IMR-90 (cell line): ENCODE measurements at regions not wholly inside any gene's neighbourhood (a gene's known extent, or its start where the extent isn't known, plus 50 kb on each side); places are given as distances from the start of the nearest gene placed in this dataset.

Experiments
- ATAC-seq: fragments of 200-7000 bp; cut with Tn5 transposase; 2 replicates; pipeline ENCODE4 v1.9.1; 2020; ENCODE audit warnings: low read depth, mild to moderate bottlenecking, moderate library complexity
- BruUV-seq: library from RNA; stranded (reverse); fragments of 400-500 nt; replicated peaks from 2 replicates; lab custom pipeline; 2021; lab: Mats Ljungman, UMichigan
- CTCF ChIA-PET: fragments of 300-600 bp; formaldehyde crosslinking; extraction: SDS; loops from one replicate; lab custom pipeline; 2021; ENCODE audit warnings: antibody characterized with exemption; lab: Yijun Ruan, JAX
- POLR2A ChIA-PET: fragments of 300-600 bp; sonication (Branson Sonifier 250); formaldehyde crosslinking; loops from one replicate; lab custom pipeline; 2022; ENCODE audit warnings: antibody characterized with exemption; ENCODE audit not compliant: unreplicated experiment; lab: Charles Lee
- DNase-seq: peaks from one replicate; pipeline ENCODE4 v3.0.0; 2013
- H2AFZ ChIP-seq: replicated peaks from 2 replicates; pipeline ENCODE3; 2013; ENCODE audit warnings: low read length, mild to moderate bottlenecking; ENCODE audit not compliant: poor library complexity
- H2AK5ac ChIP-seq: 2 replicates; pipeline ENCODE4 v1.6.1; 2013; ENCODE audit warnings: low read depth, low read length, inconsistent platforms
- H2AK9ac ChIP-seq: replicated peaks from 2 replicates; pipeline ENCODE3; 2013; ENCODE audit warnings: mild to moderate bottlenecking, low read depth, low read length, moderate library complexity; ENCODE audit not compliant: poor library complexity
- H2BK120ac ChIP-seq: 2 replicates; pipeline ENCODE4 v1.6.1; 2013; ENCODE audit warnings: low read depth, low read length, inconsistent platforms
- H2BK15ac ChIP-seq: 3 replicates; pipeline ENCODE4 v1.6.1; 2013; ENCODE audit warnings: low read depth, low read length, inconsistent platforms
- H2BK20ac ChIP-seq: 2 replicates; pipeline ENCODE4 v1.6.1; 2013; ENCODE audit warnings: low read depth, mild to moderate bottlenecking, inconsistent platforms, low read length, moderate library complexity
- H2BK5ac ChIP-seq: 2 replicates; pipeline ENCODE4 v1.6.1; 2013; ENCODE audit warnings: mild to moderate bottlenecking, low read depth, low read length, inconsistent platforms; ENCODE audit not compliant: poor library complexity, severe bottlenecking
- H3K14ac ChIP-seq: replicated peaks from 2 replicates; pipeline ENCODE4 v1.6.1; 2013; ENCODE audit warnings: low read depth, low read length, inconsistent platforms
- H3K18ac ChIP-seq: 2 replicates; pipeline ENCODE4 v1.6.1; 2013; ENCODE audit warnings: low read depth, low read length, control low read depth
- H3K23ac ChIP-seq: 2 replicates; pipeline ENCODE4 v1.6.1; 2013; ENCODE audit warnings: low read depth, low read length, inconsistent platforms
- H3K27ac ChIP-seq: 2 replicates; pipeline ENCODE4 v1.5.1; 2013; ENCODE audit warnings: mild to moderate bottlenecking, control low read depth, low read length; ENCODE audit not compliant: insufficient read depth
- H3K27me3 ChIP-seq: 2 replicates; pipeline ENCODE4 v1.6.1; 2013; ENCODE audit warnings: low read length; ENCODE audit not compliant: control insufficient read depth, insufficient read depth
- H3K36me3 ChIP-seq: 2 replicates; pipeline ENCODE4 v1.6.1; 2013; ENCODE audit warnings: low read length, mixed read lengths; ENCODE audit not compliant: control insufficient read depth, insufficient read depth
- H3K4ac ChIP-seq: 2 replicates; pipeline ENCODE4 v1.6.1; 2013; ENCODE audit warnings: low read depth, low read length, inconsistent platforms
- H3K4me1 ChIP-seq: 2 replicates; pipeline ENCODE4 v1.6.1; 2013; ENCODE audit warnings: low read length, mixed read lengths; ENCODE audit not compliant: control insufficient read depth, insufficient read depth
- H3K4me2 ChIP-seq: 2 replicates; pipeline ENCODE4 v1.6.1; 2013; ENCODE audit warnings: low read depth, mild to moderate bottlenecking, control low read depth, low read length, moderate library complexity
- H3K4me3 ChIP-seq: 2 replicates; pipeline ENCODE4 v1.5.1; 2013; ENCODE audit warnings: low read depth, mild to moderate bottlenecking, control low read depth, low read length, moderate library complexity; ENCODE audit not compliant: insufficient read depth
- H3K56ac ChIP-seq: 2 replicates; pipeline ENCODE4 v1.6.1; 2013; ENCODE audit warnings: low read length, inconsistent platforms; ENCODE audit not compliant: insufficient read depth; ENCODE audit errors: extremely low read depth
- H3K79me1 ChIP-seq, 2 experiments: 2 replicates each; pipeline ENCODE4 v1.6.1; 2013; ENCODE audit warnings: low read length in 2 of 2, inconsistent platforms in 1 of 2, low read depth in 1 of 2
- H3K9ac ChIP-seq: 2 replicates; pipeline ENCODE4 v1.6.1; 2013; ENCODE audit warnings: low read depth, low read length, control low read depth
- H3K9me1 ChIP-seq: 2 replicates; pipeline ENCODE4 v1.6.1; 2013; ENCODE audit warnings: low read length, inconsistent platforms; ENCODE audit not compliant: insufficient read depth
- H3K9me3 ChIP-seq: 2 replicates; pipeline ENCODE4 v1.6.1; 2013; ENCODE audit warnings: low read length; ENCODE audit not compliant: control insufficient read depth, insufficient read depth
- H4K20me1 ChIP-seq: 2 replicates; pipeline ENCODE4 v1.6.1; 2013; ENCODE audit warnings: low read length, inconsistent platforms; ENCODE audit not compliant: insufficient read depth
- H4K5ac ChIP-seq: 2 replicates; pipeline ENCODE4 v1.6.1; 2013; ENCODE audit warnings: mild to moderate bottlenecking, low read depth, low read length, control low read depth
- H4K8ac ChIP-seq, 2 experiments: 2 replicates each; pipeline ENCODE4 v1.6.1; 2013; ENCODE audit warnings: low read depth in 2 of 2, low read length in 2 of 2, control low read depth in 1 of 2, inconsistent platforms in 1 of 2
- H4K91ac ChIP-seq: 2 replicates; pipeline ENCODE4 v1.6.1; 2013; ENCODE audit warnings: low read depth, low read length, inconsistent platforms; ENCODE audit not compliant: insufficient read depth
- BHLHE40 ChIP-seq: fragments of 150-350 bp; IDR thresholded peaks from 2 replicates; pipeline ENCODE4 v1.6.1; 2016; ENCODE audit warnings: mild to moderate bottlenecking, low read depth, low read length
- CEBPB ChIP-seq: IDR thresholded peaks from 2 replicates; pipeline ENCODE4 v1.6.1; 2012; ENCODE audit warnings: low read depth, low read length, improper control_type of control experiment
- CHD1 ChIP-seq: IDR thresholded peaks from 2 replicates; pipeline ENCODE4 v1.6.1; 2012; ENCODE audit warnings: low read depth, low read length, improper control_type of control experiment
- ELK1 ChIP-seq: fragments of 150-350 bp; IDR thresholded peaks from 2 replicates; pipeline ENCODE4 v1.6.1; 2016; ENCODE audit warnings: low read depth, mild to moderate bottlenecking, low read length, moderate library complexity, borderline replicate concordance
- FOS ChIP-seq: fragments of 150-350 bp; IDR thresholded peaks from 2 replicates; pipeline ENCODE4 v1.6.1; 2016; ENCODE audit warnings: low read depth, low read length
- MAZ ChIP-seq: IDR thresholded peaks from 2 replicates; pipeline ENCODE4 v1.6.1; 2012; ENCODE audit warnings: low read depth, mild to moderate bottlenecking, low read length, improper control_type of control experiment, moderate library complexity, borderline replicate concordance
- MXI1 ChIP-seq: IDR thresholded peaks from 2 replicates; pipeline ENCODE4 v1.6.1; 2012; ENCODE audit warnings: low read depth, mild to moderate bottlenecking, low read length, moderate library complexity, borderline replicate concordance
- NFE2L2 ChIP-seq: fragments of 150-350 bp; IDR thresholded peaks from 2 replicates; pipeline ENCODE4 v1.6.1; 2016; ENCODE audit warnings: low read depth, mild to moderate bottlenecking, low read length
- POLR2A ChIP-seq: IDR thresholded peaks from 2 replicates; pipeline ENCODE4 v1.6.1; 2012; ENCODE audit warnings: mild to moderate bottlenecking, low read depth, low read length
- RAD21 ChIP-seq: IDR thresholded peaks from 2 replicates; pipeline ENCODE4 v1.6.1; 2012; ENCODE audit warnings: low read length, improper control_type of control experiment
- RCOR1 ChIP-seq: IDR thresholded peaks from 2 replicates; pipeline ENCODE4 v1.6.1; 2012; ENCODE audit warnings: mild to moderate bottlenecking, low read length, improper control_type of control experiment; ENCODE audit not compliant: insufficient replicate concordance
- SMC3 ChIP-seq: fragments of 150-350 bp; IDR thresholded peaks from 2 replicates; pipeline ENCODE4 v1.6.1; 2016; ENCODE audit warnings: low read depth, mild to moderate bottlenecking, antibody characterized with exemption, low read length, moderate library complexity
- USF2 ChIP-seq: fragments of 150-350 bp; IDR thresholded peaks from 2 replicates; pipeline ENCODE4 v1.6.1; 2017; ENCODE audit warnings: mild to moderate bottlenecking, antibody characterized with exemption, low read length, low read depth
- WGBS, 2 experiments: methylation state at CpG; one replicate each; pipeline versions ENCODE4 v1.1.5 to v1.1.7; 2013; ENCODE audit warnings: missing lambda C conversion rate in 2 of 2; ENCODE audit not compliant: insufficient read length in 1 of 2; ENCODE audit errors: extremely low coverage in 2 of 2; 5-methylcytosine and 5-hydroxymethylcytosine counted together
- dilution Hi-C: fragments of 300-500 bp; cut with HindIII; formaldehyde crosslinking; loops from one replicate; pipeline ENCODE4 v1.14.3; 2018; ENCODE audit warnings: low sequenced_read_pairs; ENCODE audit not compliant: unreplicated experiment
- in situ Hi-C: fragments of 300-500 bp; cut with MboI; formaldehyde crosslinking; loops from 3 replicates; pipeline ENCODE4 v1.14.3; 2019; ENCODE audit warnings: low sequenced_read_pairs, inconsistent platforms, mixed read lengths
- intact Hi-C: fragments of 100-400 bp; cut with micrococcal nuclease; formaldehyde crosslinking; loops from 2 replicates; pipeline ENCODE4 v1.10.0; 2022
- TF ChIP-seq, protein P1 (sequence below): conservative IDR thresholded peaks from 2 replicates; pipeline ENCODE4 v1.5.1; 2012; ENCODE audit warnings: mild to moderate bottlenecking, low read depth, low read length, improper control_type of control experiment

GRCh38 chr1:175851749-175852148 is 108.4 kb upstream of the TNR start:
- no peak overlapping the region for H4K5ac ChIP-seq
- dilution Hi-C loops (no loop called here), in situ Hi-C loops (no loop called here), intact Hi-C loops (no loop called here)
- no peaks in the 10 kb centered on the region; the same call in 1 of the 2 replicates for H3K27me3 ChIP-seq
- H2AK9ac ChIP-seq = no peak overlapping the region
- H2BK15ac ChIP-seq = no peak overlapping the region
- H3K27ac ChIP-seq = no peak overlapping the region
- H3K4me2 ChIP-seq = no peak overlapping the region
- no peak overlapping the region for H2BK20ac ChIP-seq
- no peak overlapping the region for H4K91ac ChIP-seq
- H2BK120ac ChIP-seq = no peak overlapping the region
- ChIA-PET CTCF (no interaction called here), POLR2A (no interaction called here)
- no peak overlapping the region for H3K23ac ChIP-seq
- ATAC-seq = no peak
- no peak overlapping the region for H4K8ac ChIP-seq
- no peak overlapping the region for H3K56ac ChIP-seq
- H4K20me1 ChIP-seq = no peaks in the 10 kb centered on the region
- H3K14ac ChIP-seq = no peak overlapping the region
- no peak overlapping the region for H3K4ac ChIP-seq
- no peak for DNase-seq
- H3K9me1 ChIP-seq = no peaks in the 10 kb centered on the region
- no peak overlapping the region for H2AK5ac ChIP-seq
- H3K4me1 ChIP-seq = no peaks in the 10 kb centered on the region
- TF ChIP-seq BHLHE40 = no peak
- no peak for TF ChIP-seq ELK1
- TF ChIP-seq, protein P1, sequence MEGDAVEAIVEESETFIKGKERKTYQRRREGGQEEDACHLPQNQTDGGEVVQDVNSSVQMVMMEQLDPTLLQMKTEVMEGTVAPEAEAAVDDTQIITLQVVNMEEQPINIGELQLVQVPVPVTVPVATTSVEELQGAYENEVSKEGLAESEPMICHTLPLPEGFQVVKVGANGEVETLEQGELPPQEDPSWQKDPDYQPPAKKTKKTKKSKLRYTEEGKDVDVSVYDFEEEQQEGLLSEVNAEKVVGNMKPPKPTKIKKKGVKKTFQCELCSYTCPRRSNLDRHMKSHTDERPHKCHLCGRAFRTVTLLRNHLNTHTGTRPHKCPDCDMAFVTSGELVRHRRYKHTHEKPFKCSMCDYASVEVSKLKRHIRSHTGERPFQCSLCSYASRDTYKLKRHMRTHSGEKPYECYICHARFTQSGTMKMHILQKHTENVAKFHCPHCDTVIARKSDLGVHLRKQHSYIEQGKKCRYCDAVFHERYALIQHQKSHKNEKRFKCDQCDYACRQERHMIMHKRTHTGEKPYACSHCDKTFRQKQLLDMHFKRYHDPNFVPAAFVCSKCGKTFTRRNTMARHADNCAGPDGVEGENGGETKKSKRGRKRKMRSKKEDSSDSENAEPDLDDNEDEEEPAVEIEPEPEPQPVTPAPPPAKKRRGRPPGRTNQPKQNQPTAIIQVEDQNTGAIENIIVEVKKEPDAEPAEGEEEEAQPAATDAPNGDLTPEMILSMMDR = no peak
- no peak for TF ChIP-seq RAD21
- no peak for TF ChIP-seq NFE2L2
- TF ChIP-seq SMC3 = no peak
- TF ChIP-seq FOS = no peak
- no peak for TF ChIP-seq USF2
- TF ChIP-seq MXI1 = no peak
- no peak for TF ChIP-seq POLR2A
- no peak for TF ChIP-seq CHD1
- TF ChIP-seq RCOR1 = no peak
- TF ChIP-seq CEBPB = no peak
- TF ChIP-seq MAZ = no peak
- no TSS peak for BruUV-seq
- H2BK5ac ChIP-seq = no peak overlapping the region
- WGBS, 2 experiments = no CpG with 5 or more reads among the region's 2 CpGs
- H2AFZ ChIP-seq = no peak overlapping the region
- H3K9me3 ChIP-seq = no peaks in the 10 kb centered on the region
- no peaks in the 10 kb centered on the region for H3K79me1 ChIP-seq
- no peak overlapping the region for H3K9ac ChIP-seq
- H3K18ac ChIP-seq = no peak overlapping the region
- H3K36me3 ChIP-seq = no peaks in the 10 kb centered on the region
- no peak overlapping the region for H3K4me3 ChIP-seq
